ENCODE measurements at regions not wholly inside any gene's neighbourhood (a gene's known extent, or its start where the extent isn't known, plus 50 kb on each side); places are given as distances from the start of the nearest gene placed in this dataset.

- H3K4me3 ChIP-seq (ENCODE audit: low read depth in 1 of 2, low read length in 1 of 2) = no peak overlapping the region
- TF ChIP-seq, protein P1, sequence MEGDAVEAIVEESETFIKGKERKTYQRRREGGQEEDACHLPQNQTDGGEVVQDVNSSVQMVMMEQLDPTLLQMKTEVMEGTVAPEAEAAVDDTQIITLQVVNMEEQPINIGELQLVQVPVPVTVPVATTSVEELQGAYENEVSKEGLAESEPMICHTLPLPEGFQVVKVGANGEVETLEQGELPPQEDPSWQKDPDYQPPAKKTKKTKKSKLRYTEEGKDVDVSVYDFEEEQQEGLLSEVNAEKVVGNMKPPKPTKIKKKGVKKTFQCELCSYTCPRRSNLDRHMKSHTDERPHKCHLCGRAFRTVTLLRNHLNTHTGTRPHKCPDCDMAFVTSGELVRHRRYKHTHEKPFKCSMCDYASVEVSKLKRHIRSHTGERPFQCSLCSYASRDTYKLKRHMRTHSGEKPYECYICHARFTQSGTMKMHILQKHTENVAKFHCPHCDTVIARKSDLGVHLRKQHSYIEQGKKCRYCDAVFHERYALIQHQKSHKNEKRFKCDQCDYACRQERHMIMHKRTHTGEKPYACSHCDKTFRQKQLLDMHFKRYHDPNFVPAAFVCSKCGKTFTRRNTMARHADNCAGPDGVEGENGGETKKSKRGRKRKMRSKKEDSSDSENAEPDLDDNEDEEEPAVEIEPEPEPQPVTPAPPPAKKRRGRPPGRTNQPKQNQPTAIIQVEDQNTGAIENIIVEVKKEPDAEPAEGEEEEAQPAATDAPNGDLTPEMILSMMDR (IDR thresholded peaks at IDR 0.05) = no peak
- H3K27ac ChIP-seq = no peak overlapping the region
- no peaks in the 10 kb centered on the region for H3K36me3 ChIP-seq
- no peaks in the 10 kb centered on the region for H3K4me1 ChIP-seq (ENCODE audit: control insufficient read depth in 1 of 2, insufficient read depth in 1 of 2, low read depth in 1 of 2, low read length in 1 of 2)
- H3K9me3 ChIP-seq = no peaks in the 10 kb centered on the region
- H3K27me3 ChIP-seq = no peaks in the 10 kb centered on the region
These were observed 114.5 kb upstream of the SLC1A3 start for GRCh38 chr5:36491856-36492255.

DNA sequence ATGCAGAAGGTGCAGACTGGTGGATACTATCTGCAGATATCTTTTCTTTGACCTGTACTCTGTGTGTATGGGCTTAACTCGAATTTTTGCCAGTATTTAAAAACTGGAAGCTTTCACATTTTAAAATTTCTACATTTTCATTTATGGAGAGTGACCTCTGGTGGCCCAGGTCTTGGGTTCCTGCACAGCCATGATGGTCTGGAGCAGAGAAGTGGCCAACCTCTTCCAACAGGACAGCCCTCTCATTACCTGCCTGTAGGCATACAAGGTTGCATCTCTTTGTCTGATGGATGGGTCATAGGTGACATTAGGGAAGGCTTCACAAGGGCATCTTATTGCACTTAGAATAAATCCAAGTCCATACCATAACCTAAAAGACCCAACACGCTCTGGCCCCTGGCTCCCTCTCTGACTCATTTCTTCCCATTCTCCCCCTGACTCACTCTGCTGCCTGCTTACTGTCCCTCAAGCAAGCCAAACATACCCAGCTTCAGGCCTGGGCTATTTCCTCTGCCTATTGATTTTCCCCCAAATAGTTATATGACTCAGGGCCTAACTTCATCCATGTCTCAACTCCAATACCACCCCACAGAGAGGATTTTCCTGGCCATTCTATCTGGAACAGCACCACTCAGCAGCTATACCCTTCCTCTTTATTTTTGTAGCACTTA lies 113.3 kb upstream of the SLC1A3 start:
- no peak overlapping the region for H3K4me3 ChIP-seq (ENCODE audit: low read depth in 1 of 2, low read length in 1 of 2)
- H3K27ac ChIP-seq = no peak overlapping the region
- H3K4me1 ChIP-seq (ENCODE audit: control insufficient read depth in 1 of 2, insufficient read depth in 1 of 2, low read depth in 1 of 2, low read length in 1 of 2) = no peaks in the 10 kb centered on the region
- no peaks in the 10 kb centered on the region for H3K9me3 ChIP-seq
- no peaks in the 10 kb centered on the region for H3K36me3 ChIP-seq
- no peaks in the 10 kb centered on the region for H3K27me3 ChIP-seq
- TF ChIP-seq, protein P1 (IDR thresholded peaks at IDR 0.05) = no peak

DNA sequence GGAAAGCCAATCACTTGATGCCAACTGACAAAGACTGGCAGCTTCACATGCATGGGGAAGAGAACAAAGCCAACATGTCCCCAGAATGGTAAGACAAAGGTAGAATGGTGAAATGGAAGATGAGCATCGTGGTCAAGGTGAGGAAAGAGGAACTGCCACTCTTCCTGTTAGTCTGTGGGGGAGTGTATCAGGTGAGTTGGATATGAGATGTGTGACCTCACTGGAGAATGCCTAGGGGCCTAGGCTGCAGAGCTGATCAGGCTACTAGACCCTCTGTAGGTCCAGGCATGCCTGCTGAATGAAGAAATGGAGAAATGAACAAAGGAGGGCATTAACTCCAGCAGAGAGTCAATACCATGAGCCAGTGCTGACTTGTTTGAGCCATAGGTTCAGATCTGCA lies 112.4 kb upstream of the SLC1A3 start:
- Histone ChIP-seq H3K36me3 (no peaks in the 10 kb centered on the region), H3K4me1 (ENCODE audit: control insufficient read depth in 1 of 2, insufficient read depth in 1 of 2, low read depth in 1 of 2, low read length in 1 of 2) (no peaks in the 10 kb centered on the region), H3K4me3 (ENCODE audit: low read depth in 1 of 2, low read length in 1 of 2) (no peak overlapping the region), H3K9me3 (no peaks in the 10 kb centered on the region), H3K27ac (no peak overlapping the region), H3K27me3 (no peaks in the 10 kb centered on the region)
- TF ChIP-seq, protein P1 (IDR thresholded peaks at IDR 0.05) = no peak

- Histone ChIP-seq H3K27me3 (no peaks in the 10 kb centered on the region), H3K4me3 (ENCODE audit: low read depth in 1 of 2, low read length in 1 of 2) (no peak overlapping the region), H3K36me3 (no peaks in the 10 kb centered on the region), H3K4me1 (ENCODE audit: control insufficient read depth in 1 of 2, insufficient read depth in 1 of 2, low read depth in 1 of 2, low read length in 1 of 2) (no peaks in the 10 kb centered on the region), H3K27ac (no peak overlapping the region), H3K9me3 (no peaks in the 10 kb centered on the region)
- TF ChIP-seq, protein P1 (IDR thresholded peaks at IDR 0.05) = no peak
These were observed 111.4 kb upstream of the SLC1A3 start for GRCh38 chr5:36494841-36495601.

DNA sequence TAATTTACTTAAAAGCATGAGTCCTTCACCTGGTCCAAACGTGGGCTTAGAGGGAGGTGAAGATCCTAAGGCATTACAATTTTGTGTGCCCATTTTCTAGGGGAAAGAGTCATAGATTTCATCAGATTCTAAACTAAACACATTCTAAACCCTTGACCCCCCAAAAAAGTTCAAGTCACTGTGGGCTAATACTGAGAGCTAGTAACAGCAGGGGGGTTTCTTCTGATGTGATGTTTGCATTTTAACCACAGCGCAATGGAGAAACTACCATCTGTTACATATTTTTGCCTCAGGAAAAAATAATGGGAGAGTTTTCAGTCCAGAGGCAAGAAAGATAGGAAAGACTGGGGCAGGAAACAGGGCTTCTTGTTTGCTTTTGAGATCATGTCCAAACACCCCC lies 110.8 kb upstream of the SLC1A3 start:
- Histone ChIP-seq H3K36me3 (no peaks in the 10 kb centered on the region), H3K9me3 (no peaks in the 10 kb centered on the region), H3K27me3 (no peaks in the 10 kb centered on the region), H3K4me3 (ENCODE audit: low read depth in 1 of 2, low read length in 1 of 2) (no peak overlapping the region), H3K27ac (no peak overlapping the region), H3K4me1 (ENCODE audit: control insufficient read depth in 1 of 2, insufficient read depth in 1 of 2, low read depth in 1 of 2, low read length in 1 of 2) (no peaks in the 10 kb centered on the region)
- TF ChIP-seq, protein P1 (IDR thresholded peaks at IDR 0.05) = no peak
